Hepatocyte (in vitro differentiated cells): ENCODE measurements at regions not wholly inside any gene's neighbourhood (a gene's known extent, or its start where the extent isn't known, plus 50 kb on each side); places are given as distances from the start of the nearest gene placed in this dataset.

Experiments
- DNase-seq: peaks from one replicate; pipeline ENCODE4 v3.0.0-alpha.2; 2016; ENCODE audit warnings: low spot score
- H2AFZ ChIP-seq: fragments of 200-600 bp; sonication (generic); 2 replicates; pipeline ENCODE4 v1.6.0; 2016; ENCODE audit warnings: antibody characterized with exemption, mild to moderate bottlenecking
- H3K27ac ChIP-seq: fragments of 200-600 bp; sonication (generic); 2 replicates; pipeline ENCODE4 v1.5.1; 2016; ENCODE audit warnings: mild to moderate bottlenecking
- H3K27me3 ChIP-seq: fragments of 200-600 bp; sonication (generic); 2 replicates; pipeline ENCODE4 v1.6.1; 2016
- H3K36me3 ChIP-seq: fragments of 200-600 bp; sonication (generic); replicated peaks from 2 replicates; pipeline ENCODE4 v1.5.1; 2016; ENCODE audit warnings: low read depth; ENCODE audit not compliant: insufficient read depth
- H3K4me1 ChIP-seq: fragments of 200-600 bp; sonication (generic); 2 replicates; pipeline ENCODE4 v1.5.1; 2016; ENCODE audit warnings: mild to moderate bottlenecking, moderate library complexity; ENCODE audit not compliant: insufficient read depth
- H3K4me2 ChIP-seq: fragments of 200-600 bp; sonication (generic); 2 replicates; pipeline ENCODE4 v1.6.0; 2016
- H3K4me3 ChIP-seq: fragments of 200-600 bp; sonication (generic); 2 replicates; pipeline ENCODE4 v1.5.1; 2016; ENCODE audit warnings: mild to moderate bottlenecking
- H3K79me2 ChIP-seq: fragments of 200-600 bp; sonication (generic); 2 replicates; pipeline ENCODE4 v1.6.0; 2017; ENCODE audit warnings: mild to moderate bottlenecking
- H3K9me2 ChIP-seq: fragments of 200-600 bp; sonication (generic); replicated peaks from 2 replicates; pipeline ENCODE4 v1.6.0; 2017; ENCODE audit warnings: mild to moderate bottlenecking; ENCODE audit not compliant: insufficient read depth
- H3K9me3 ChIP-seq: fragments of 200-600 bp; sonication (generic); 2 replicates; pipeline ENCODE4 v1.5.1; 2016; ENCODE audit warnings: low read depth, mild to moderate bottlenecking
- H4K20me1 ChIP-seq: fragments of 200-600 bp; sonication (generic); 2 replicates; pipeline ENCODE4 v1.6.0; 2016; ENCODE audit warnings: mild to moderate bottlenecking; ENCODE audit not compliant: insufficient read depth, poor library complexity, severe bottlenecking
- CTCF ChIP-seq: fragments of 200-600 bp; sonication (generic); IDR thresholded peaks from 2 replicates; pipeline ENCODE4 v1.5.1; 2016; ENCODE audit warnings: antibody characterized with exemption, mild to moderate bottlenecking; ENCODE audit not compliant: poor library complexity
- EZH2 ChIP-seq: fragments of 200-600 bp; sonication (generic); IDR thresholded peaks from 2 replicates; pipeline ENCODE4 v1.6.1; 2016; ENCODE audit warnings: antibody characterized with exemption, mild to moderate bottlenecking, borderline replicate concordance
- EZH2phosphoT487 ChIP-seq: fragments of 200-600 bp; sonication (generic); IDR thresholded peaks from one replicate; pipeline ENCODE4 v1.6.1; 2018; ENCODE audit warnings: antibody characterized with exemption, mild to moderate bottlenecking, low read depth, moderate library complexity; ENCODE audit not compliant: unreplicated experiment, severe bottlenecking
- WGBS: methylation state at CpG from one replicate; pipeline ENCODE4 v1.1.6; 2016; ENCODE audit warnings: low lambda C conversion rate; ENCODE audit errors: missing lambda C conversion rate; 5-methylcytosine and 5-hydroxymethylcytosine counted together

GRCh38 chr9:78777747-78778146 is 480.8 kb downstream of the PSAT1 start:
- Histone ChIP-seq H3K4me2 (no peak overlapping the region), H3K4me1 (no peaks in the 10 kb centered on the region), H2AFZ (no peak overlapping the region), H3K9me3 (no peaks in the 10 kb centered on the region), H4K20me1 (no peaks in the 10 kb centered on the region), H3K36me3 (no peaks in the 10 kb centered on the region), H3K27ac (no peak overlapping the region), H3K4me3 (no peak overlapping the region), H3K79me2 (no peaks in the 10 kb centered on the region), H3K9me2 (no peaks in the 10 kb centered on the region), H3K27me3 (no peaks in the 10 kb centered on the region)
- WGBS = 84% methylated on average over 4 of the region's 4 CpGs
- DNase-seq = no peak
- TF ChIP-seq CTCF = no peak
- no peak for TF ChIP-seq EZH2phosphoT487
- no peak for TF ChIP-seq EZH2

- Histone ChIP-seq H4K20me1 (no peaks in the 10 kb centered on the region), H3K4me1 (no peaks in the 10 kb centered on the region), H3K36me3 (no peaks in the 10 kb centered on the region), H3K27me3 (no peaks in the 10 kb centered on the region), H3K27ac (no peak overlapping the region), H3K4me3 (no peak overlapping the region), H2AFZ (no peak overlapping the region), H3K79me2 (no peaks in the 10 kb centered on the region), H3K9me2 (no peaks in the 10 kb centered on the region), H3K9me3 (no peaks in the 10 kb centered on the region), H3K4me2 (no peak overlapping the region)
- 76% methylated on average over 3 of the region's 3 CpGs for WGBS
- TF ChIP-seq CTCF = no peak
- TF ChIP-seq EZH2 = no peak
- DNase-seq = no peak
These were observed 481.4 kb downstream of the PSAT1 start for GRCh38 chr9:78778318-78778717.

GRCh38 chr9:78778861-78779374 is 482.0 kb downstream of the PSAT1 start:
- H3K36me3 ChIP-seq = no peaks in the 10 kb centered on the region
- TF ChIP-seq EZH2phosphoT487 (no peak), EZH2 (no peak), CTCF (no peak)

GRCh38 chr9:78781681-78782080 is 484.8 kb downstream of the PSAT1 start:
- TF ChIP-seq EZH2phosphoT487 = no peak
- TF ChIP-seq CTCF = no peak
- no peak for TF ChIP-seq EZH2
- no peaks in the 10 kb centered on the region for H3K27me3 ChIP-seq
- H3K9me3 ChIP-seq = no peaks in the 10 kb centered on the region
- no peak overlapping the region for H3K4me2 ChIP-seq
- no peak overlapping the region for H2AFZ ChIP-seq
- H3K36me3 ChIP-seq = no peaks in the 10 kb centered on the region
- no peaks in the 10 kb centered on the region for H4K20me1 ChIP-seq
- no peaks in the 10 kb centered on the region for H3K79me2 ChIP-seq
- WGBS = 77% methylated on average over 4 of the region's 4 CpGs
- H3K4me1 ChIP-seq = no peaks in the 10 kb centered on the region
- no peaks in the 10 kb centered on the region for H3K9me2 ChIP-seq
- no peak for DNase-seq
- H3K27ac ChIP-seq = no peak overlapping the region
- no peak overlapping the region for H3K4me3 ChIP-seq

More at GRCh38 chr9:78778861-78779374, 482.0 kb downstream of the PSAT1 start:
- H3K27ac ChIP-seq = no peak overlapping the region
- no peaks in the 10 kb centered on the region for H3K4me1 ChIP-seq
- H3K4me2 ChIP-seq = no peak overlapping the region
- H3K4me3 ChIP-seq = no peak overlapping the region
- H4K20me1 ChIP-seq = no peaks in the 10 kb centered on the region
- no peaks in the 10 kb centered on the region for H3K27me3 ChIP-seq
- H3K9me2 ChIP-seq = no peaks in the 10 kb centered on the region
- WGBS = 84% methylated on average over 4 of the region's 4 CpGs
- H2AFZ ChIP-seq = no peak overlapping the region
- DNase-seq = no peak
- no peaks in the 10 kb centered on the region for H3K9me3 ChIP-seq
- no peaks in the 10 kb centered on the region for H3K79me2 ChIP-seq
